Ovary (tissue), 7 donors: ENCODE measurements at regions not wholly inside any gene's neighbourhood (a gene's known extent, or its start where the extent isn't known, plus 50 kb on each side); places are given as distances from the start of the nearest gene placed in this dataset.

Experiments used
- DNase-seq, 5 donors: peaks; one replicate each; pipeline ENCODE4 v3.0.0-alpha.2; 2019 to 2020
- H3K27ac ChIP-seq, 2 donors: fragments of 200-600 bp; one replicate each; pipeline versions ENCODE4 v1.5.1 to v1.8.0; 2019 to 2022
- H3K27me3 ChIP-seq: fragments of 200-600 bp; one replicate; pipeline ENCODE4 v1.8.0; 2022
- H3K36me3 ChIP-seq: fragments of 200-600 bp; sonication (generic); one replicate; pipeline ENCODE4 v1.5.1; 2019
- H3K4me1 ChIP-seq: one replicate; pipeline ENCODE4 v1.8.1; 2013; ENCODE audit warnings: mild to moderate bottlenecking, moderate library complexity; ENCODE audit not compliant: insufficient read depth
- H3K4me3 ChIP-seq: fragments of 200-600 bp; sonication (generic); one replicate; pipeline ENCODE4 v1.5.1; 2017
- H3K9me3 ChIP-seq, 2 donors: fragments of 200-600 bp in 1 of 2; sonication (generic) in 1 of 2; one replicate each; pipeline versions ENCODE4 v1.5.1 to v1.8.1; 2013 to 2019; ENCODE audit warnings: mild to moderate bottlenecking in 1 of 2, moderate library complexity in 1 of 2
- CTCF ChIP-seq, 3 donors: fragments of 450-650 bp in 2 of 3; fragments of 200-600 bp in 1 of 3; IDR thresholded peaks; one replicate each; pipeline versions ENCODE4 v1.5.1 to v1.8.0; 2016 to 2022; ENCODE audit warnings: antibody characterized with exemption in 3 of 3, mild to moderate bottlenecking in 1 of 3
- EP300 ChIP-seq: sonication (generic); formaldehyde crosslinking; IDR thresholded peaks from one replicate; pipeline ENCODE4 v1.6.1; 2017; ENCODE audit warnings: antibody characterized with exemption
- POLR2A ChIP-seq: fragments of 450-650 bp; IDR thresholded peaks from one replicate; pipeline ENCODE4 v1.6.1; 2017; ENCODE audit warnings: antibody characterized with exemption, mild to moderate bottlenecking, moderate library complexity
- WGBS, 3 donors: extraction: QIAGEN DNeasy Blood & Tissue Kit in 1 of 3; methylation state at CpG; one replicate each; pipeline versions ENCODE4 v1.1.5 to v1.1.7; 2013 to 2017; 5-methylcytosine and 5-hydroxymethylcytosine counted together
- intact Hi-C, 4 donors: fragments of 100-400 bp; cut with DNase I; formaldehyde crosslinking; loops; one replicate each; pipeline versions ENCODE4 v1.11.0 to v1.15.1; 2022 to 2023
- donor health status: DM: no; HTN: no; CAD: no; lungs with moderate emphysema.
- donor health status: DM: no; HTN: no; CAD: no.
- donor health status: Bipolar disorder and iron deficiency.
- donor health status: DM: no; HTN: no; CAD: no.
- donor health status: DM: yes; HTN: yes; CAD: no.

DNA sequence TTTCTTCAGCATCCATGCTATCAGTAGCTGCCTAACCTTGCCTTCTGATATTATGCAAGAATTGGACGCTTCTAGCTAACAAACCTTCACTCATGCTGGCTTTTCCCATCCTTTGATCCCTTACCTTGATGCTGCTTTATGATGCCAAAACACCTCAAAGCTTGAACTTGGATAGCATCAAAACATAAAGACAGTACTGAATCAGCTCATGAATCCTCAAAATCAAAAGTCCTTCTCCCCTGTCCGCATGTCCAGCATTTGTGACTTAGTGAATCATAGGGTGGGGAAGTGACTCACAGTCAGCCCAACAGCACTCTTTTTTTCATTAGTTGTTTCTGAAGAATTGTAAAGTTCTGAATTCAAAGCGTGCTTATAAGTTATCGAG, 89.5 kb upstream of the PIK3CG start:
- 72 to 77% (median 76%) methylated on average over 4 of the region's 4 CpGs for WGBS, 3 donors
- Histone ChIP-seq H3K27ac (no peak overlapping the region), H3K4me1 (no peaks in the 10 kb centered on the region), H3K36me3 (no peaks in the 10 kb centered on the region), H3K9me3 (no peaks in the 10 kb centered on the region), H3K4me3 (no peak overlapping the region), H3K27me3 (no peaks in the 10 kb centered on the region)
- DNase-seq = no peak
- no peak for TF ChIP-seq POLR2A
- no peak for TF ChIP-seq EP300
- no peak for TF ChIP-seq CTCF (IDR thresholded peaks at IDR 0.05)
- intact Hi-C loops = no loop called here

DNA sequence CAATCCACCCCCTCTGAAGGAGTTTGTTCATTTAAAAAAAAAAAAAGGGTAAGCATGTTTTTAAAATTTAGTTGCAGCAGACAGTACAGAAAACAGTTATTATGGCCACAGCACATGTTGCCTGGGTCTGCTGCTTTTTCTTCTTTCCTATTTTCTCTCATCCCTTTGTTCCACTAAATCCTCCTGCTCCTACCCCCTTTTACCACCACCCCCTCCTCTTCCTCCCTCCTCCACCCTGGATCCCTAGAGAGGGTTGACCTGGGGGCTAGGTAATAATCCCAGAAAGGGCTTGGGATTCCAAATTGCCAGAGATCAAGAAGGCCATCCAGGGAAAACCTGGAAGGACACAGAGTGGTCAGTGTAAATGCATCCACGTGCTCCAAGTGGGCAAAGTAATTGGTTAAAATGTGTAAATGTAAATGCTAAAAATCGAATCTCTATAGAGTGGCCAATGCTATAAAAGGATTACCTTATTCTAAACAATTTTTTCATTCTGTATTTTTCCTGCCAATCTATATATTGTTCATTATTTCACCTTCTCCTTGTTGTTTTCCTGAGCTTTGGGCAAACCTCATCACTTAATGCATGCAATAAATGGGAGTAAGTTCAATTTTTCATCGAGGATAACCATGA, 89.0 kb upstream of the PIK3CG start:
- H3K4me3 ChIP-seq = no peak overlapping the region

DNA sequence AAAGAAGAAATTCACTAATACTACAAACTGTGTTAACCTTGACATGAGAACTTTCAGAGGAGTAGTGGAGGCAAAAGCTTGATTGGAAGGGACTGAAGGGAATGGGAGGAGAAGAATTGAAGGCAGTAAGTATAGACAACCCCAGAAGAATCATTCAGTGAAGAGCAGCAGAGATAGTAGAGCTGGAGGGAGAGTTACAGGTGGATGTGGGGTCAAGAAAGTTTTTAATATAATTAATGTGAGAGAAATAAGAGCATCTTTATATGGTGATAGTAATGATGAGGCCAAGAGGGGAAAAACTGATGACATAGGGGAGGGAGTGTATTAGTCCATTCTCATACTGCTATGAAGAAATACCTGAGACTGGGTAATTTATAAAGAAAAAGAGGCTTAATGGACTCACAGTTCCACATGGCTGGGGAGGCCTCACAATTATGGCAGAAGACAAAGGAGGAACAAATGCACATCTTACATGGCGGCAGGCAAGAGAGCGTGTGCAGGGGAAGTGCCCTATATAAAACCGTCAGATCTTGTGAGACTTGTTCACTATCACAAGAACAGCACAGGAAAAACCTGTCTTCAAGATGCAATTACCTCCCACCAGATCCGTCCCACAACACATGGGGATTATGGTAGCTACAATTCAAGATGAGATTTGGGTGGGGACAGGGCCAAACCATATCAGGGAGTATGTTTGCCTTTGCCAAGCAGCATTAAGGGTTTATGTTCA, 88.3 kb upstream of the PIK3CG start:
- Histone ChIP-seq H3K4me3 (no peak overlapping the region), H3K27me3 (no peaks in the 10 kb centered on the region), H3K36me3 (no peaks in the 10 kb centered on the region), H3K27ac (no peak overlapping the region), H3K4me1 (no peaks in the 10 kb centered on the region), H3K9me3 (no peaks in the 10 kb centered on the region)
- DNase-seq = no peak
- 88 to 96% (median 93%) methylated on average over 4 of the region's 4 CpGs for WGBS, 3 donors
- intact Hi-C loops = no loop called here
- no peak for TF ChIP-seq CTCF (IDR thresholded peaks at IDR 0.05)
- TF ChIP-seq POLR2A = no peak
- TF ChIP-seq EP300 = no peak

More for the DNA sequence above, 89.0 kb upstream of the PIK3CG start:
- no peaks in the 10 kb centered on the region for H3K4me1 ChIP-seq
- no peak for TF ChIP-seq POLR2A
- TF ChIP-seq EP300 = no peak
- TF ChIP-seq CTCF (IDR thresholded peaks at IDR 0.05) = no peak
- intact Hi-C loops = no loop called here
- 73 to 81% (median 81%) methylated on average over 3 of the region's 3 CpGs for WGBS, 3 donors
- H3K27me3 ChIP-seq = no peaks in the 10 kb centered on the region
- DNase-seq = no peak
- H3K27ac ChIP-seq = no peak overlapping the region
- no peaks in the 10 kb centered on the region for H3K9me3 ChIP-seq
- no peaks in the 10 kb centered on the region for H3K36me3 ChIP-seq

DNA sequence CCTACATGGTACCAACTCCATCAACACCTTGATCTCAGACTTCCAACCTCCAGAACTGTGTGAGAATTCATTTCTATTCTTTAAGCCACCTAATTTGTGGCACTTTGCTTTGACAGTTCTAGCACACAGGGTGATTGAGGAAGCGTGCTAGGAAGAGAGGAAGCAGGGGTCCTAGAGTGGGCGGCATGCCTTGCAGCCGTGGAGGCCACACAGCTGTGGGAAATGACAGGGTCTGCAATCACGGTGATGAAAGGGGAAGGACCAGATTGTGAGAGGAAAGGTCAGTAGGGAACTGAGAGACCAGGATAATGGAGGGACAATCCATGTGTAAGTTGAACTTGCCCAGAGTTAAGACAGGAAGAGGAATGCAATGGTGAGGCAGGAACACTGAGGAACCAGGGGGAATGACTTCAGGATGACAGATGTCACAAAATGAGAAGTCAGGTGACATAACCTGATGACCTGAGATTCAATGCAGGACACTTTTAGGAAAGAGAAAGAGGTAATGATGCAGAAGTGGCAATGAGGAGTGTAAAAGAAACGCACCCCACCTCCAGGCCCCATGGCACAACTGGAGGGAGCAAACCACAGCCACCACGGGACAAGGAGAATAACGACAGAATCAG, 87.3 kb upstream of the PIK3CG start:
- H3K36me3 ChIP-seq = no peaks in the 10 kb centered on the region
- no peaks in the 10 kb centered on the region for H3K9me3 ChIP-seq
- no peaks in the 10 kb centered on the region for H3K27me3 ChIP-seq
- H3K4me1 ChIP-seq = no peaks in the 10 kb centered on the region
- no peak overlapping the region for H3K27ac ChIP-seq
- no peak for TF ChIP-seq CTCF (IDR thresholded peaks at IDR 0.05)
- TF ChIP-seq EP300 = no peak
- no peak for TF ChIP-seq POLR2A
- DNase-seq = no peak
- 74 to 77% (median 77%) methylated on average over 7 of the region's 7 CpGs for WGBS, 3 donors
- intact Hi-C loops = no loop called here
- no peak overlapping the region for H3K4me3 ChIP-seq
